GM21576 (cell line): ENCODE measurements at regions not wholly inside any gene's neighbourhood (a gene's known extent, or its start where the extent isn't known, plus 50 kb on each side); places are given as distances from the start of the nearest gene placed in this dataset.
"Not testable (repeated sequence)": the region's sequence is repeated elsewhere in the genome, so short reads cannot be mapped to it uniquely, and the experiment has no call there.

ENCODE experiments used
- ATAC-seq: cut with Tn5 transposase; IDR thresholded peaks from one replicate; pipeline ENCODE4 v1.9.1; 2021; ENCODE audit warnings: mild to moderate bottlenecking, moderate library complexity; ENCODE audit not compliant: unreplicated experiment

GRCh38 chr14:62462988-62463387 lies 582.3 kb downstream of the KCNH5 start:
- no peak for ATAC-seq

GRCh38 chr14:62468946-62469345 lies 576.3 kb downstream of the KCNH5 start:
- no peak for ATAC-seq

GRCh38 chr14:62470935-62471334 lies 574.3 kb downstream of the KCNH5 start:
- no peak for ATAC-seq

- no peak for ATAC-seq
These were observed 554.1 kb downstream of the KCNH5 start for GRCh38 chr14:62491146-62491545.

- ATAC-seq: no peak
These were observed 547.5 kb downstream of the KCNH5 start for GRCh38 chr14:62497708-62498107.

- no peak for ATAC-seq
These were observed 544.1 kb downstream of the KCNH5 start for GRCh38 chr14:62501021-62501750.

GRCh38 chr14:62505045-62505444 lies 540.2 kb downstream of the KCNH5 start:
- ATAC-seq: no peak

GRCh38 chr14:62521309-62521708 lies 523.9 kb downstream of the KCNH5 start:
- not testable (repeated sequence) for ATAC-seq

- ATAC-seq: no peak
These were observed 517.0 kb downstream of the KCNH5 start for GRCh38 chr14:62528296-62528695.

GRCh38 chr14:62532181-62532580 lies 513.1 kb downstream of the KCNH5 start:
- ATAC-seq: no peak

- no peak for ATAC-seq
These were observed 498.3 kb downstream of the KCNH5 start for GRCh38 chr14:62546862-62547474.

- ATAC-seq: no peak
These were observed 487.8 kb downstream of the KCNH5 start for GRCh38 chr14:62557416-62557815.

GRCh38 chr14:62558451-62558850 lies 486.8 kb downstream of the KCNH5 start:
- no peak for ATAC-seq

- no peak for ATAC-seq
These were observed 460.0 kb downstream of the KCNH5 start for GRCh38 chr14:62585247-62585646.

- ATAC-seq: no peak
These were observed 452.4 kb downstream of the KCNH5 start for GRCh38 chr14:62592877-62593276.

- ATAC-seq: no peak
These were observed 448.1 kb downstream of the KCNH5 start for GRCh38 chr14:62597143-62597542.

GRCh38 chr14:62599616-62600385 lies 445.5 kb downstream of the KCNH5 start:
- no peak for ATAC-seq

- no peak for ATAC-seq
These were observed 442.5 kb downstream of the KCNH5 start for GRCh38 chr14:62602712-62603111.

GRCh38 chr14:62604524-62604923 lies 440.7 kb downstream of the KCNH5 start:
- no peak for ATAC-seq

GRCh38 chr14:62614122-62614521 lies 431.1 kb downstream of the KCNH5 start:
- ATAC-seq: no peak

- no peak for ATAC-seq
These were observed 428.6 kb downstream of the KCNH5 start for GRCh38 chr14:62616668-62617067.

GRCh38 chr14:62626416-62626815 lies 418.8 kb downstream of the KCNH5 start:
- no peak for ATAC-seq
